BJ (cell line): ENCODE measurements at regions not wholly inside any gene's neighbourhood (a gene's known extent, or its start where the extent isn't known, plus 50 kb on each side); places are given as distances from the start of the nearest gene placed in this dataset.

Experiments
- CTCF ChIA-PET: fragments of 350-600 bp; formaldehyde crosslinking; extraction: SDS; loops from one replicate; lab custom pipeline; 2021; ENCODE audit warnings: antibody characterized with exemption, inconsistent platforms; lab: Yijun Ruan, JAX
- POLR2A ChIA-PET: fragments of 300-600 bp; sonication (Branson Sonifier 250); formaldehyde crosslinking; extraction: SDS; loops from one replicate; lab custom pipeline; 2021; ENCODE audit warnings: antibody characterized with exemption; lab: Charles Lee
- DNase-seq: peaks from one replicate; pipeline ENCODE4 v3.0.0-alpha.2; 2011; ENCODE audit warnings: low read depth
- H3K27me3 ChIP-seq: 2 replicates; pipeline ENCODE4 v1.6.0; 2011; ENCODE audit warnings: low read length; ENCODE audit not compliant: control insufficient read depth, insufficient read depth
- H3K36me3 ChIP-seq: 2 replicates; pipeline ENCODE4 v1.5.1; 2011; ENCODE audit warnings: low read length; ENCODE audit not compliant: control insufficient read depth, insufficient read depth
- H3K4me3 ChIP-seq: 2 replicates; pipeline ENCODE4 v1.5.1; 2011; ENCODE audit warnings: low read depth, mild to moderate bottlenecking, control low read depth, low read length
- CTCF ChIP-seq: IDR thresholded peaks from 2 replicates; pipeline ENCODE4 v1.5.1; 2011; ENCODE audit warnings: low read depth, mild to moderate bottlenecking, control low read depth, inconsistent platforms, low read length, moderate library complexity; ENCODE audit not compliant: insufficient read depth

GRCh38 chr2:226098861-226099745, 699.6 kb downstream of the NYAP2 start:
- DNase-seq: no peak
- POLR2A ChIA-PET: no interaction called here
- H3K4me3 ChIP-seq: no peak overlapping the region

GRCh38 chr2:226095058-226095457, 695.5 kb downstream of the NYAP2 start:
- ChIA-PET CTCF (no interaction called here), POLR2A (no interaction called here)
- no peak for TF ChIP-seq CTCF
- H3K4me3 ChIP-seq: no peak overlapping the region
- H3K27me3 ChIP-seq: no peaks in the 10 kb centered on the region
- no peak for DNase-seq
- no peaks in the 10 kb centered on the region for H3K36me3 ChIP-seq

More at GRCh38 chr2:226098861-226099745, 699.6 kb downstream of the NYAP2 start:
- no peak for TF ChIP-seq CTCF
- no peaks in the 10 kb centered on the region for H3K36me3 ChIP-seq
- H3K27me3 ChIP-seq: no peaks in the 10 kb centered on the region
- CTCF ChIA-PET: no interaction called here

- POLR2A ChIA-PET: no interaction called here
- Histone ChIP-seq H3K36me3 (no peaks in the 10 kb centered on the region), H3K27me3 (no peaks in the 10 kb centered on the region), H3K4me3 (no peak overlapping the region)
- CTCF ChIA-PET: no interaction called here
- no peak for TF ChIP-seq CTCF
- DNase-seq: no peak
Measured at GRCh38 chr2:226093364-226093763, 693.9 kb downstream of the NYAP2 start.

- no peaks in the 10 kb centered on the region for H3K36me3 ChIP-seq
- POLR2A ChIA-PET: no interaction called here
- TF ChIP-seq CTCF: no peak
- no peak overlapping the region for H3K4me3 ChIP-seq
- CTCF ChIA-PET: interaction anchor here (0.6 kb wide), 1 partner anchor 87 kb away, joined by 3 read pairs; no protein-coding TSS in a partner anchor
- DNase-seq: no peak
- no peaks in the 10 kb centered on the region for H3K27me3 ChIP-seq
Measured at GRCh38 chr2:226088366-226088674, 688.8 kb downstream of the NYAP2 start.

- POLR2A ChIA-PET: interaction anchor here (0.6 kb wide), 1 partner anchor 10 kb away, joined by 3 read pairs; no protein-coding TSS in a partner anchor
Measured at GRCh38 chr2:226087505-226088365, 688.2 kb downstream of the NYAP2 start.

More at GRCh38 chr2:226087505-226088365, 688.2 kb downstream of the NYAP2 start:
- H3K36me3 ChIP-seq: no peaks in the 10 kb centered on the region
- DNase-seq: no peak
- TF ChIP-seq CTCF: no peak
- no peak overlapping the region for H3K4me3 ChIP-seq
- CTCF ChIA-PET: no interaction called here
- no peaks in the 10 kb centered on the region for H3K27me3 ChIP-seq
